ENCODE measurements at regions not wholly inside any gene's neighbourhood (a gene's known extent, or its start where the extent isn't known, plus 50 kb on each side); places are given as distances from the start of the nearest gene placed in this dataset.
A peak's percentile ranks its signal among the peaks of the same experiment; 100 is the strongest.
"Not testable (repeated sequence)": the region's sequence is repeated elsewhere in the genome, so short reads cannot be mapped to it uniquely, and the experiment has no call there.

- in situ Hi-C loops (cut with HindIII; ENCODE audit: low pct_ligation_motif_present, low pct_unique_long_range_greater_than_20kb, low sequenced_read_pairs): no loop called here
- no peak for DNase-seq
Observed at GRCh38 chr15:54803987-54804386, 392.8 kb downstream of the RSL24D1 start.

- in situ Hi-C loops (cut with HindIII; ENCODE audit: low pct_ligation_motif_present, low pct_unique_long_range_greater_than_20kb, low sequenced_read_pairs): no loop called here
- peak; percentile 14 for DNase-seq
Observed at GRCh38 chr15:54803134-54803808, 393.5 kb downstream of the RSL24D1 start.

- DNase-seq: no peak
Observed at GRCh38 chr15:54792526-54792925, 404.2 kb downstream of the RSL24D1 start.

GRCh38 chr15:54790693-54791092 lies 406.0 kb downstream of the RSL24D1 start:
- in situ Hi-C loops (cut with HindIII; ENCODE audit: low pct_ligation_motif_present, low pct_unique_long_range_greater_than_20kb, low sequenced_read_pairs): no loop called here
- DNase-seq: no peak

More at GRCh38 chr15:54792526-54792925, 404.2 kb downstream of the RSL24D1 start:
- in situ Hi-C loops (cut with HindIII; ENCODE audit: low pct_ligation_motif_present, low pct_unique_long_range_greater_than_20kb, low sequenced_read_pairs): no loop called here

GRCh38 chr15:54789376-54789775 lies 407.4 kb downstream of the RSL24D1 start:
- no peak for DNase-seq
- in situ Hi-C loops (cut with HindIII; ENCODE audit: low pct_ligation_motif_present, low pct_unique_long_range_greater_than_20kb, low sequenced_read_pairs): no loop called here

- in situ Hi-C loops (cut with HindIII; ENCODE audit: low pct_ligation_motif_present, low pct_unique_long_range_greater_than_20kb, low sequenced_read_pairs); DNase-seq: not testable (repeated sequence)
Observed at GRCh38 chr15:54781220-54781619, 415.5 kb downstream of the RSL24D1 start.

- DNase-seq: no peak
- in situ Hi-C loops (cut with HindIII; ENCODE audit: low pct_ligation_motif_present, low pct_unique_long_range_greater_than_20kb, low sequenced_read_pairs): no loop called here
Observed at GRCh38 chr15:54779271-54779670, 417.5 kb downstream of the RSL24D1 start.

GRCh38 chr15:54776410-54776809 lies 420.3 kb downstream of the RSL24D1 start:
- in situ Hi-C loops (cut with HindIII; ENCODE audit: low pct_ligation_motif_present, low pct_unique_long_range_greater_than_20kb, low sequenced_read_pairs): no loop called here
- DNase-seq: no peak

GRCh38 chr15:54772663-54773062 lies 424.1 kb downstream of the RSL24D1 start:
- no peak for DNase-seq
- in situ Hi-C loops (cut with HindIII; ENCODE audit: low pct_ligation_motif_present, low pct_unique_long_range_greater_than_20kb, low sequenced_read_pairs): no loop called here

GRCh38 chr15:54749461-54749860 lies 447.3 kb downstream of the RSL24D1 start:
- DNase-seq; in situ Hi-C loops (cut with HindIII; ENCODE audit: low pct_ligation_motif_present, low pct_unique_long_range_greater_than_20kb, low sequenced_read_pairs): not testable (repeated sequence)

- DNase-seq: no peak
- in situ Hi-C loops (cut with HindIII; ENCODE audit: low pct_ligation_motif_present, low pct_unique_long_range_greater_than_20kb, low sequenced_read_pairs): no loop called here
Observed at GRCh38 chr15:54722342-54722986, 474.3 kb downstream of the RSL24D1 start.

- in situ Hi-C loops (cut with HindIII; ENCODE audit: low pct_ligation_motif_present, low pct_unique_long_range_greater_than_20kb, low sequenced_read_pairs): no loop called here
- DNase-seq: no peak
Observed at GRCh38 chr15:54719325-54719724, 477.4 kb downstream of the RSL24D1 start.

GRCh38 chr15:54707805-54708752 lies 488.7 kb downstream of the RSL24D1 start:
- no peak for DNase-seq
- in situ Hi-C loops (cut with HindIII; ENCODE audit: low pct_ligation_motif_present, low pct_unique_long_range_greater_than_20kb, low sequenced_read_pairs): no loop called here

- DNase-seq: peak; percentile 37
- in situ Hi-C loops (cut with HindIII; ENCODE audit: low pct_ligation_motif_present, low pct_unique_long_range_greater_than_20kb, low sequenced_read_pairs): no loop called here
Observed at GRCh38 chr15:54687628-54688027, 509.1 kb downstream of the RSL24D1 start.

Data from ACHN (cell line).